ENCODE measurements at regions not wholly inside any gene's neighbourhood (a gene's known extent, or its start where the extent isn't known, plus 50 kb on each side); places are given as distances from the start of the nearest gene placed in this dataset.

- WGBS (ENCODE audit: insufficient coverage, low coverage, missing lambda C conversion rate): 4% methylated on average over 5 of the region's 5 CpGs
- in situ Hi-C loops (cut with MboI): no loop called here
- H2AFZ ChIP-seq (ENCODE audit: low read depth, low read length): no peak overlapping the region
- no peak overlapping the region for H3K9ac ChIP-seq (ENCODE audit: insufficient read depth in 1 of 2, low read depth in 2 of 2, low read length in 2 of 2)
- intact Hi-C loops (cut with micrococcal nuclease): loop anchor here (10.0 kb wide), 1 partner anchor 326 kb away; no protein-coding TSS in a partner anchor
- no peaks in the 10 kb centered on the region for H3K36me3 ChIP-seq (ENCODE audit: control insufficient read depth, insufficient read depth, low read length)
- no peaks in the 10 kb centered on the region for H3K9me1 ChIP-seq (ENCODE audit: control insufficient read depth, insufficient read depth, low read length)
- H3K4me1 ChIP-seq (replicated peaks in 1 of 2; ENCODE audit: control insufficient read depth in 2 of 2, insufficient read depth in 2 of 2, low read length in 2 of 2): no peaks in the 10 kb centered on the region
- H3K4me3 ChIP-seq: no peak overlapping the region
- ChIA-PET CTCF (ENCODE audit: low intra/inter-chr PET ratio) (no interaction called here), POLR2A (interaction anchor here (0.6 kb wide), 1 partner anchor 154 kb away, joined by 3 read pairs; no protein-coding TSS in a partner anchor)
- no peaks in the 10 kb centered on the region for H3K9me3 ChIP-seq (replicated peaks; ENCODE audit: control insufficient read depth, insufficient read depth, low read depth, low read length)
- no peak overlapping the region for H3K4me2 ChIP-seq (ENCODE audit: insufficient read depth, low read length)
- H3K79me2 ChIP-seq (ENCODE audit: control insufficient read depth, insufficient read depth, low read length): no peaks in the 10 kb centered on the region
- no peaks in the 10 kb centered on the region for H3K27me3 ChIP-seq (ENCODE audit: control insufficient read depth in 2 of 2, insufficient read depth in 2 of 2, low read length in 2 of 2)
- FAIRE-seq (no peak), ATAC-seq (no peak), DNase-seq (ENCODE audit: extremely low read depth in 1 of 4, low spot score in 3 of 4) (no peak)
- H3K27ac ChIP-seq (ENCODE audit: extremely low read depth, low read depth, low read length): no peak overlapping the region
- no peaks in the 10 kb centered on the region for H4K20me1 ChIP-seq (replicated peaks; ENCODE audit: control insufficient read depth, insufficient read depth, low read length)
- BruUV-seq (replicated peaks): no TSS peak
- TF ChIP-seq U2AF1 (optimal IDR thresholded peaks at IDR 0.05; ENCODE audit: low read depth, low read length) (no peak), PKNOX1 (IDR thresholded peaks at IDR 0.05) (no peak), MTF1 (CRISPR knock-in tag; IDR thresholded peaks at IDR 0.05; ENCODE audit: borderline replicate concordance) (no peak), RBM39 (optimal IDR thresholded peaks at IDR 0.05; ENCODE audit: low read depth, low read length) (no peak), ZNF407 (IDR thresholded peaks at IDR 0.05; ENCODE audit: low read depth) (no peak), CBX2 (IDR thresholded peaks at IDR 0.05; ENCODE audit: insufficient read depth, low read length, poor library complexity, severe bottlenecking) (no peak), ZFPM2 (CRISPR knock-in tag; IDR thresholded peaks at IDR 0.05) (no peak)
These were observed 262.5 kb upstream of the B3GALT2 start for GRCh38 chr1:193448682-193449461.

Measured in K562 (cell line).